HEK293 (cell line): ENCODE measurements at regions not wholly inside any gene's neighbourhood (a gene's known extent, or its start where the extent isn't known, plus 50 kb on each side); places are given as distances from the start of the nearest gene placed in this dataset.

Experiments used
- BCL6B ChIP-seq: fragments of 450-650 bp; formaldehyde crosslinking; IDR thresholded peaks from 2 replicates; pipeline ENCODE4 v1.5.1; 2017; ENCODE audit warnings: missing biosample characterization, missing genetic modification characterization
- SETDB1 ChIP-seq: IDR thresholded peaks from one replicate; pipeline ENCODE4 v1.6.1; 2017; ENCODE audit warnings: mild to moderate bottlenecking, low read length, moderate library complexity, mixed read lengths; ENCODE audit not compliant: insufficient read length
- YY1 ChIP-seq: fragments of 450-650 bp; formaldehyde crosslinking; IDR thresholded peaks from 2 replicates; pipeline ENCODE4 v1.5.1; 2018; ENCODE audit warnings: missing biosample characterization, missing genetic modification characterization
- ZBTB20 ChIP-seq: fragments of 450-650 bp; formaldehyde crosslinking; IDR thresholded peaks from 2 replicates; pipeline ENCODE4 v1.5.1; 2016; ENCODE audit warnings: missing biosample characterization, missing genetic modification characterization
- ZNF513 ChIP-seq: fragments of 450-650 bp; IDR thresholded peaks from 2 replicates; pipeline ENCODE4 v1.5.1; 2018; ENCODE audit warnings: missing biosample characterization, missing genetic modification characterization

- no peak for TF ChIP-seq SETDB1
- no peak for TF ChIP-seq ZBTB20 (tag by site-specific recombination)
- TF ChIP-seq YY1, result no peak
- TF ChIP-seq ZNF513, result no peak
- no peak for TF ChIP-seq BCL6B
Measured at GRCh38 chr22:22988785-22989184, 81.5 kb upstream of the GNAZ start.
